ENCODE measurements at regions not wholly inside any gene's neighbourhood (a gene's known extent, or its start where the extent isn't known, plus 50 kb on each side); places are given as distances from the start of the nearest gene placed in this dataset.

- TF ChIP-seq CTCF (IDR thresholded peaks at IDR 0.05; ENCODE audit: low read depth, low read length, poor library complexity, severe bottlenecking) (no peak), EZH2phosphoT487 (IDR thresholded peaks at IDR 0.05; ENCODE audit: borderline replicate concordance, low read length) (no peak)
Observed at GRCh38 chr9:27676827-27677226, 103.5 kb upstream of the C9orf72 start.

Data from DOHH2 (cell line).